Stimulated activated naive CD8-positive, alpha-beta T cell treated with anti-CD3 and anti-CD28 coated beads, Interleukin-15, amount 100 ng/mL, for 72 hours (primary cell): ENCODE measurements at regions not wholly inside any gene's neighbourhood (a gene's known extent, or its start where the extent isn't known, plus 50 kb on each side); places are given as distances from the start of the nearest gene placed in this dataset.

Experiments
- ATAC-seq: fragments of 150-1000 bp; cut with Tn5 transposase; 2 replicates; pipeline ENCODE4 v1.10.0; 2021; ENCODE audit warnings: mild to moderate bottlenecking, moderate library complexity
- DNase-seq, 2 donors: peaks; one replicate each; pipeline ENCODE4 v3.0.0; 2021 to 2022
- H3K27ac Mint-ChIP-seq, 2 donors: one replicate each; pipeline ENCODE4 v1.8.0; 2022; ENCODE audit warnings: mild to moderate bottlenecking in 2 of 2, mixed read lengths in 2 of 2, moderate library complexity in 2 of 2
- H3K27me3 Mint-ChIP-seq: one replicate; pipeline ENCODE4 v1.8.0; 2022; ENCODE audit warnings: mixed read lengths
- H3K4me1 Mint-ChIP-seq: one replicate; pipeline ENCODE4 v1.8.0; 2022; ENCODE audit warnings: mild to moderate bottlenecking, mixed read lengths
- H3K4me3 Mint-ChIP-seq, 2 donors: one replicate each; pipeline ENCODE4 v1.8.0; 2022; ENCODE audit warnings: mild to moderate bottlenecking in 2 of 2, mixed read lengths in 2 of 2, moderate library complexity in 1 of 2
- H3K9me3 Mint-ChIP-seq, 2 donors: one replicate each; pipeline ENCODE4 v1.8.0; 2022; ENCODE audit warnings: mixed read lengths in 2 of 2

DNA sequence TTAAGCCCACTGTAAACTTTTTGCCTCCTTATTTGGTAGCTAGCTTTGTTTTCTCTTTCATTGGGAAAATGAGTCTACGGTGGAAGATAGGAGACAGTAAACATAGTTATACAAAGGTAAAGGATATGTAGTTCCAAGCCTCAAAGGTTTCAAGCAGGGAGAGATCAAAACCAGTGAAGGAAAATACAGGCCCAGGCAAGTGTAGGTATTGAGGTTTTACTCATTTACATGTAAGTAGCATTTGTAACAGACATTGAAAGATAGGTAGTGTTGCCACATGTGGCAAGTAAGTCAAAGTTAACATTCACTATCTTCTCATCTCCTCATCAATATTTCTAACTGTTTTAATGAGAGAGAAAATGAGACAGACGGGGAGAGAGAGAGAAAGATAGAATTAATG, 136.5 kb downstream of the RTL3 start:
- no peaks in the 10 kb centered on the region for H3K27me3 Mint-ChIP-seq
- no peak overlapping the region for H3K27ac Mint-ChIP-seq
- DNase-seq (no peak), ATAC-seq (no peak)
- peaks cover 0 to 4% of the 10 kb centered on the region in 2 donors for H3K9me3 Mint-ChIP-seq
- H3K4me3 Mint-ChIP-seq, result no peak overlapping the region
- H3K4me1 Mint-ChIP-seq, result peaks cover 24% of the 10 kb centered on the region

DNA sequence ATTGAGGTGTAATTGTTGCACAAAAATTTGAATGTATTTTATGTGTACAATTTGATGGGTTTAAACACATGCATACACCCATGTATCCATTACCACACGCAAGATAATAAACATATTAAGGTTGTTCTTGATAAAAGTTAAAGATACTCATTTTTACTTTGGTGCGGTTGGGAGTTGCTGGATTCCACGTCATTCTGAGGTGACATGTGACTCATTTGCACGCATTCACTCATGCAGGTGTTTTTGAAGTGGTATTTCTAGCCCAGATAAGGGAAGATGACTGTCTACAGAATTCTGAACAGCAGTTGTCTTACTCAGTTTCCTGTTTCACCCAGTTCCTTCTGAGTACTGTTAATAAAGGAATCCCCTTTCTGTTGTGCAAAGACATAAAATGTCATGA, 142.0 kb downstream of the RTL3 start:
- ATAC-seq (peak; percentile 94), DNase-seq (peak; percentile 43 to 71)
- Mint-ChIP-seq H3K4me1 (peaks cover 53% of the 10 kb centered on the region), H3K27ac (peak overlapping the region; percentile 87 to 98), H3K9me3 (peaks cover 0 to 14% of the 10 kb centered on the region in 2 donors), H3K27me3 (no peaks in the 10 kb centered on the region), H3K4me3 (peak overlapping the region; percentile 65 to 66)

DNA sequence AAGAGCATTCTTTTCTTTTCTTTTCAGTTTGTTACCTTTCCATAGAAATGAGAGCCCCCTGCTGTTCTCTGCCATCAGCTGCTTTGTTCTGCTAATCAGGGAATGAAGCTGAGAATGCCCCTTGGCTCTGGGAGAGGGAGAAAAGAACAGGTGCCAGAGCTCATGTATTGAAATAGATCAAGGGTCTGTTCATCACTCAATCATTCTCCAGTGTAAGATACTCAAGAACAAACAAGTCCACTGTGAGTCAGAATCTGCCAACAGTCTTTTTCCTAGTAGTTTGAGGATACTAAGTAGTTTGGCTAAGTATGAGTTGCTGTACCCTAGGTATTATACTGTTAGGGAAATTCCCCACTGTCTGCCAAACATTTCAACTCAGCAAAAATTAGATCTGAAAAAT, 144.3 kb downstream of the RTL3 start:
- Mint-ChIP-seq H3K4me1 (peaks cover 62% of the 10 kb centered on the region), H3K4me3 (peak overlapping the region; percentile 24 to 43), H3K27me3 (no peaks in the 10 kb centered on the region), H3K9me3 (peaks cover 9 to 24% of the 10 kb centered on the region in 2 donors), H3K27ac (peak overlapping the region; percentile 73 to 93)
- peak; percentile 83 for ATAC-seq
- peak; percentile 10 to 11 for DNase-seq

DNA sequence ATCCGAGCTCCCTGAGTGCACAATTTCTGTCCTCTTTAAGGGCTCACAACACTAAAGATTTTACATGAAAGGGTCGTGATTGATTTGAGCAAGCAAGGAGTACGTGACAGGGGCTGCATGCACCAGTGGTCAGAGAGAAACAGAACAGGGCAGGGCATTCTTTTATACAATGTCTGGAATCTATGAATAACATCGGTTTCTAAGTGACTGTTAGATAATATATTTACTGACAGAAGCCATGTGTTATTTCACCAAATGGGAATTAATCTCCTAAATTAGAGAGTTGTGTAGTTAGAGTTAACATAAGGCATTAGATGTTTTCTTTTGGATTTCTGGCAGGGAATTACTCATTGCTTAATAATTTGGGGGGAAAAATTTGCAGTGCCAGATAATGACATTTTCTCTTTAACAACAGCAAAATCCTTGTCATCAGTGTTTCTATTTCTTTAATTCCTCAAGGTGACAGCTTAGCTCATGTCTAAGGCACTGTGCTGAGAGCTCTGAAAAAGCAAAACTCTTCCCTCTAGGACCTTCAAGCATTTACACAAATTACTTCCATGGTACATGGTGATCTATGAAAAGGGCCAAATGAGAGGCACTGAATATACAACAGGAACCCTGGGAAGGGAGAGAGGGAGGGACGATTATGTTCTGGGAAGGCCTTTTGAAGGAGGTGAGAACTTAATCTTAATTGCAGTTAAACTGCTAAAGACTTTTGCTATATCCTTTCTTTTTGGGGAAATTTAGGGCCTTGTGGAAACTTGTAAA, 145.0 kb downstream of the RTL3 start:
- Mint-ChIP-seq H3K27ac (peak overlapping the region; percentile 73 to 93), H3K4me1 (peaks cover 62% of the 10 kb centered on the region)

DNA sequence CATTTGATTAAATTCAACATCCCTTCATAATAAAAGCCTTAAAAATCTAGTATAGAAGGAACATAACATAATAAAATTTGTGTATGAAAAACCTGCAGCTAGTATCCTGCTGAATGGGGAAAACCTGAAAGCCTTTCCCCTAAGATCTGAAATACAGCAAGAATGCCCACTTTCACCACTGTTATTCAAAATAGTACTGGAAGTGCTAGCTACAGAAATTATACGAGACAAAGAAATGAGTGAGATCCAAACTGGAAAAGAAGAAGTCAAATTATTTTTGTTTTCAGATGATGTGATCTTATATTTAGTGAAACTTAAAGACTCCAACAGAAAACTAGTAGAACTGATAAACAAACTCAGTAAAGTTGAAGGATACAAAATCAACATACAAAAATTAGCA, 152.9 kb downstream of the RTL3 start:
- H3K4me3 Mint-ChIP-seq, result peak overlapping the region in 1 of 2 donors; percentile 12
- ATAC-seq, result no peak
- peaks cover 9% of the 10 kb centered on the region for H3K4me1 Mint-ChIP-seq
- no peaks in the 10 kb centered on the region for H3K27me3 Mint-ChIP-seq
- peak overlapping the region in 1 of 2 donors; percentile 74 for H3K27ac Mint-ChIP-seq
- no peak for DNase-seq
- peaks cover 17 to 26% of the 10 kb centered on the region in 2 donors for H3K9me3 Mint-ChIP-seq

More for the DNA sequence above, 145.0 kb downstream of the RTL3 start:
- Mint-ChIP-seq H3K9me3 (peaks cover 16 to 29% of the 10 kb centered on the region in 2 donors), H3K27me3 (no peaks in the 10 kb centered on the region), H3K4me3 (peak overlapping the region in 1 of 2 donors; percentile 19)
- no peak for ATAC-seq
- no peak for DNase-seq

DNA sequence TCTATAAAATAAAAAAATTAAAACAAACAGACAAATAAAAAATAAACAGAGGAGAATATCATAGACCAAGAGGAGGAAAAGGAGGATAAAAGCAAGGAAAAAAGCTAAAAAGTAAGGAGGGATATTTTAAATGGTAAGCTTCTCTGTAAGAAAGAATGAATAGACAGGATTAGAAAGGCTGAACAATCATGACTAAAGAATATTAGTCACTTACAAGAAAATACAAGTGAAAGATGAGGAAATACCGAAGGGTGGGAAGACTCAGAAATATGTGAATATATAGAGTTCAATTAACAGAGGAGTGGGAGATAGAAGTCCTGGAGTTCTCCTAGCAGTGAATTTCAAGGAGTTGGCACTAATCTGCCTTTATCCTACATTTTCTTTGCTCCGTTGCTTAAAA, 162.6 kb downstream of the RTL3 start:
- no peak for ATAC-seq

DNA sequence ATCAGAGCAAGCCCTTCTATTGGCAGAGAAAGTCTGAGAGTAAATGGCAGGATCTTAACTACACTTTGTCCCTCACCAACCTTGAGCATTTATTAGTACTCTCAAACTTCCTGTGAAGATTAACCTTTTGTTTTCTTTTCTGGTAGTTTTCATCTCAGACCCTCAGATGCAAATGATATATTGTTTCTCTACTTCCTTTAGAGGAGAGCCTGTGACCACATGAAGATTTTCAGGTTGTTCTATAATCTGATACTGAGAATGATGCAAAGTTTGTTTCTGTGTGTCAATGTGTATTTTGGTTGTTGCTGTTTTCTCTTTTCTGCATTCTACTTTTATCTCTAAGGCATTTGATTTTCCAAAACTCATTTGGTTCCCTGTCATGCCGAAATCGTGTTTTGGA, 165.8 kb upstream of the CYSLTR1 start:
- H3K4me3 Mint-ChIP-seq, result no peak overlapping the region
- peak overlapping the region in 1 of 2 donors; percentile 65 for H3K27ac Mint-ChIP-seq
- no peak for ATAC-seq
- no peaks in the 10 kb centered on the region for H3K27me3 Mint-ChIP-seq
- H3K9me3 Mint-ChIP-seq, result peaks cover 0 to 6% of the 10 kb centered on the region in 2 donors
- no peak for DNase-seq
- peaks cover 5% of the 10 kb centered on the region for H3K4me1 Mint-ChIP-seq

More for the DNA sequence above, 162.6 kb downstream of the RTL3 start:
- DNase-seq, result no peak
- Mint-ChIP-seq H3K4me3 (no peak overlapping the region), H3K4me1 (peaks cover 5% of the 10 kb centered on the region), H3K27ac (no peak overlapping the region), H3K9me3 (peaks cover 0 to 6% of the 10 kb centered on the region in 2 donors), H3K27me3 (no peaks in the 10 kb centered on the region)

DNA sequence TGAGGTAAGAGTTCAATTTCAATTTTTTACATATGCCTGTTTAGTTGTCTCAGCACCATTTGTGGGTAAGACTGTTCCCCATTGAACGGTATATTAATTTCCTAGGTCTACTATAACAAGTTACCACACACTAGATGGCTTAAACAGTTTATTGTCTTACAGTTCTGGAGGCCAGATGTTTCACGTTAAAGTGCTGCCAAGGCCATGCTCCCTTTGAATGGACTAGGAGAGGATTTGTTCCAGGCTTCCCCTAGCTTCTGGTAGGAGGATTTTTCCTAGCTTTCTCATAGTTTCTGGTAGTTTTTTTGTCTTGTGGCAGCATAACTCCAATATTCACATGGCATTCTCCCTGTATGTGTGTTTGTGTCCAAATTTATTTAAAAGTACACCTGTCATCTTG, 149.3 kb upstream of the CYSLTR1 start:
- H3K27me3 Mint-ChIP-seq, result no peaks in the 10 kb centered on the region
- ATAC-seq (no peak), DNase-seq (no peak)
- no peaks in the 10 kb centered on the region for H3K4me1 Mint-ChIP-seq
- no peak overlapping the region for H3K4me3 Mint-ChIP-seq
- peaks cover 9 to 15% of the 10 kb centered on the region in 2 donors for H3K9me3 Mint-ChIP-seq
- no peak overlapping the region for H3K27ac Mint-ChIP-seq

DNA sequence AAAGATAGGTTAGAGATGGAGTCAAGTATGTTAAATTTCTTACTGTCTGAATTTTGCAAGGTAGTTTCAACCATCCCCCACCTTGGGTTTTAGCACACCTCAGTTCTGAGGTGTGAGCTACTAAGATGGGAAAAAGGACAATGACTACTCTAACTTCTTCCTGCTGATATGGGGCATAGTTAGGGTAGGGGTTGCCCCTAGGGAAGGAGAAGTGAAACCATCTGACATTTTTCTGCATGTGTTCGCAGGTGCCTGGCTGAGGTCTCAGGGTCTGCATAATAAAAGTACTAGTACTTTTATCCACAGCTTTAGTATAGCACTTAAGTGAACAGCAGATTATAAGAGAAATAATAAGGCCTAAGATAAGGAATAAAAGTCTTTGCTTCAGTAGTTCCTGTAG, 129.5 kb upstream of the CYSLTR1 start:
- H3K9me3 Mint-ChIP-seq, result no peaks in the 10 kb centered on the region
- DNase-seq (no peak), ATAC-seq (no peak)
- H3K27me3 Mint-ChIP-seq, result no peaks in the 10 kb centered on the region
- no peak overlapping the region for H3K27ac Mint-ChIP-seq
- H3K4me1 Mint-ChIP-seq, result no peaks in the 10 kb centered on the region
- no peak overlapping the region for H3K4me3 Mint-ChIP-seq

DNA sequence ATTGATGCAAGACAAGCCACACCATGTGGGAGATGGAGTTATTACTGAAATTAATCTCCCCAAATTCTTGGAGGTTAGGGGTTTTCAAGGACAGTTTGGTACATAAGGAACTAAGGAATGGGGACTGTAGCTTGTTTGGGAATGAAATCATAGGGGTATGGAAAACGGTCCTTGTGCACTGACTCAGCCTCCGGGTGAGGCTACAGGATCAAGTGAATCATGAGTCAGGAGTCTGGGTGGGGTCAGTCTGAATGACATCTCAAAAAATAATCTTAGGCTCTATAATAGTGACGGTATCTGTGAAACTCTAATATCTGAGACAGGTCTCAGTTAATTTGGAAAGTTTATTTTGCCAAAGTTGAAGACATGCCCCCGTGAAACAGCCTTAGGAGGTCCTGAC, 128.5 kb upstream of the CYSLTR1 start:
- H3K4me1 Mint-ChIP-seq, result no peaks in the 10 kb centered on the region
- H3K9me3 Mint-ChIP-seq, result peaks cover 0 to 2% of the 10 kb centered on the region in 2 donors
- H3K4me3 Mint-ChIP-seq, result no peak overlapping the region
- no peak for DNase-seq
- H3K27ac Mint-ChIP-seq, result no peak overlapping the region
- no peaks in the 10 kb centered on the region for H3K27me3 Mint-ChIP-seq
- no peak for ATAC-seq

DNA sequence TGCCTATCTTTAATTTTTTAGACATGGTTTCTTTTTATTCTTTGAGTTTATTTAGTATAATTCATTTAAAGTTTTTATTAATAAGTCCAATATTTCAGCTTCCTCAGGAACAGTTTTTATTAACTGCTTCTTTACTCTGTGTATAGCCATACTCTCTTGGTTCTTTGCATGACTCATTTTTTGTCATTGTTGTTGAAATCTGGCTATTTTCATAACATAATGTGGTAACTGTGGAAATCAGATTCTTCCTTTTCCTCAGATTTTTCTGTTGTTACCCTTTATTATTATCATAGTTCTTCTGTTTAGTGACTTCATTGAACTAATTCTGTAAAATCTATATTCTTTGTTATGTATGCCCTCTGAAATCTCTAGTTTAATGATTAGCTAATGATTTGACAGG, 124.9 kb upstream of the CYSLTR1 start:
- no peak for DNase-seq
- ATAC-seq, result no peak
- Mint-ChIP-seq H3K27me3 (no peaks in the 10 kb centered on the region), H3K4me1 (no peaks in the 10 kb centered on the region), H3K27ac (no peak overlapping the region), H3K4me3 (no peak overlapping the region), H3K9me3 (peaks cover 9 to 20% of the 10 kb centered on the region in 2 donors)

DNA sequence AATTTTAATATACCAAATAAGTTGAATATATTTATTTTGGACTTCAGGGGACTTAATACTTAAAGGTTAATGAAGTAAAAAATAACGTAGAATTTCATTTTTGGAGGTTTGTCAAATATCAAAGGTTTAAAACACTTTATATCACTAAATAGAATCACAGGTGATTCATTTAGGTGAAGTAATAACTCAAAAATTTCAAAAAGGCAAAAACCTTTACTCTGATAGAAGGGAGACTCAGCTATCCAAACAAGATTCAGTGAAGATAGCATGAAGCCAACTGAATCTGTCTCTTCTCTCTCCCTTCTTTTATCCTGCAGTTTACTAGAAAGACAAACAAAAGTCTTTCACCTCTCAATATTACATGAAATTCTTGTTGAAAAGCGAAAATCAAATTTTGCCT, 110.2 kb upstream of the CYSLTR1 start:
- ATAC-seq (no peak), DNase-seq (no peak)
- no peaks in the 10 kb centered on the region for H3K27me3 Mint-ChIP-seq
- no peak overlapping the region for H3K27ac Mint-ChIP-seq
- no peak overlapping the region for H3K4me3 Mint-ChIP-seq
- no peaks in the 10 kb centered on the region for H3K4me1 Mint-ChIP-seq
- peaks cover 6% of the 10 kb centered on the region in 2 donors for H3K9me3 Mint-ChIP-seq

DNA sequence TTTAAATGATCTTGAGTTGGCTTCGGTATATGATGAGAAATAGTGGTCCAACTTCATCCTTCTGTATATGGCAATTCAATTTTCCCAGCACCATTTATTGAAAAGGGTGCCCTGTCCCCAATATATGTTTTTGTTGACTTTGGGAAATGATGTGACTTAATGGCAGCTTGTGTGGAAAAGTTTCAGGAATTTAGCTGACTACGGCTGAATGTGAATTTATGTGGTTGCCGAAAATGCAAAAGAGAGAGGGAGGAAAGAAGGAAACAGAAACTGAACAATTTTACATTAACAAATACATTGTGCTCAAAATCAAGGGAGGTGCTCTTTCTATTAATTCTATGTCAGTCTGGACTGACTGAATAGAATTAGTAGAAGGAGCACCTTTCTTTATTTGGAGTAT, 101.8 kb upstream of the CYSLTR1 start:
- Mint-ChIP-seq H3K9me3 (peaks cover 6 to 10% of the 10 kb centered on the region in 2 donors), H3K27ac (peak overlapping the region in 1 of 2 donors; percentile 27), H3K27me3 (no peaks in the 10 kb centered on the region), H3K4me3 (no peak overlapping the region), H3K4me1 (no peaks in the 10 kb centered on the region)
- DNase-seq (no peak), ATAC-seq (no peak)

DNA sequence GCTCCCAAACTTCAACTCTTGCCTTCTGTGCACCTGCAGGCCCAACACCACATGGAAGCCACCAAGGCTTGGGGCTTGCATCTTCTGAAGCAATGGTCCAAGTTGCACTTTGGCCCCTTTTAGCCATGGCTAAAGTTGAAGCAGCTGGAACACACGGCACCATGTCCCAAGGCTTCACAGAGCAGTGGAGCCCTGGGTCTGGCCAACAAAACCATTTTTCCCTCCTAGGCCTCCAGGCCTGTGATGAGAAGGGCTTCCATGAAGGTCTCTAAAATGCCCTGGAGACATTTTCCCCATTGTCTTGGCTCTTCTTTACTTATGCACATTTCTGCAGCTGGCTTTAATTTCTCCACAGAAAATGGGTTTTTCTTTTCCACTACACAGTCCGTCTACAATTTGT, 61.3 kb upstream of the CYSLTR1 start:
- no peak for ATAC-seq

DNA sequence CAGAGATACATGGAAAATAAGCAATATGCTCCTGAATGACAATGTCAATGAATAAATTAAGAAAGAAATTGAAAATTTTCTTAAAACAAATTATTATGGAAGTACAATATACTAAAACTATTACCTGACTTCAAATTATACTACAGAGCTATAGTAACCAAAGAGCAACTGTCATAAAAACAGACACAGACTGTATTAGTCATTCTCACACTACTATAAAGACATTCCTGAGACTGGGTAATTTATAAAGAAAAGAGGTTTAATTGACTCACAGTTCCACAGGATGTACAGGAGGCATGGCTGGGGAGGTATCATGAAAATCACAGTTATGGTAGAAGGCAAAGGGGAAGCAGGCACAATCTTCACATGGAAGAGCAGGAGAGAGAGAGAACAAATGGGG, 60.0 kb upstream of the CYSLTR1 start:
- Mint-ChIP-seq H3K27me3 (no peaks in the 10 kb centered on the region), H3K4me1 (no peaks in the 10 kb centered on the region)

More for the DNA sequence above, 61.3 kb upstream of the CYSLTR1 start:
- no peak overlapping the region for H3K4me3 Mint-ChIP-seq
- H3K4me1 Mint-ChIP-seq, result no peaks in the 10 kb centered on the region
- peaks cover 13 to 18% of the 10 kb centered on the region in 2 donors for H3K9me3 Mint-ChIP-seq
- DNase-seq, result no peak
- no peaks in the 10 kb centered on the region for H3K27me3 Mint-ChIP-seq
- H3K27ac Mint-ChIP-seq, result no peak overlapping the region

DNA sequence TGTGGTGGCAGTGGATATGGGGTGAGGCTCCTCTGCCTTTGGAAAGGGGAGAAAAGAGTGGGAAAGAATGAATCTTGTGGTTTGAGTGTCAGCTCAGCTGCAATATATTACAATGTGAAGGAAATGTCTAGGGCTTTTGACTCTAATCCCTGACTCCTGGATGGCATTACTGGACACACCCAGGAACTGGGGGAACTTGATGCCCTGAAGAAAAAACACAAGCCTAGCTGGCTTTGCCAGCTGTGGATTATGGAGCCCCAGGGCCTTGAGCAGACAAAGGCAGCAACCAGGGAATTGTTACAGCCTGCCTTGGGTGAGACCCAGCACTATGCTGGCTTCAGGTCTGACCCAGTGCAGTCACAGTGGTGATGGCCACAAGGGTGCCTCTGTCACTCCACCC, 57.1 kb upstream of the CYSLTR1 start:
- H3K27me3 Mint-ChIP-seq, result no peaks in the 10 kb centered on the region
- no peak overlapping the region for H3K27ac Mint-ChIP-seq
- H3K9me3 Mint-ChIP-seq, result peaks cover 10 to 15% of the 10 kb centered on the region in 2 donors
- H3K4me1 Mint-ChIP-seq, result no peaks in the 10 kb centered on the region
- DNase-seq (no peak), ATAC-seq (no peak)
- no peak overlapping the region for H3K4me3 Mint-ChIP-seq

More for the DNA sequence above, 60.0 kb upstream of the CYSLTR1 start:
- DNase-seq (no peak), ATAC-seq (no peak)
- no peak overlapping the region for H3K4me3 Mint-ChIP-seq
- H3K9me3 Mint-ChIP-seq, result peaks cover 13 to 18% of the 10 kb centered on the region in 2 donors
- no peak overlapping the region for H3K27ac Mint-ChIP-seq
